ENCODE measurements at regions not wholly inside any gene's neighbourhood (a gene's known extent, or its start where the extent isn't known, plus 50 kb on each side); places are given as distances from the start of the nearest gene placed in this dataset.

DNA sequence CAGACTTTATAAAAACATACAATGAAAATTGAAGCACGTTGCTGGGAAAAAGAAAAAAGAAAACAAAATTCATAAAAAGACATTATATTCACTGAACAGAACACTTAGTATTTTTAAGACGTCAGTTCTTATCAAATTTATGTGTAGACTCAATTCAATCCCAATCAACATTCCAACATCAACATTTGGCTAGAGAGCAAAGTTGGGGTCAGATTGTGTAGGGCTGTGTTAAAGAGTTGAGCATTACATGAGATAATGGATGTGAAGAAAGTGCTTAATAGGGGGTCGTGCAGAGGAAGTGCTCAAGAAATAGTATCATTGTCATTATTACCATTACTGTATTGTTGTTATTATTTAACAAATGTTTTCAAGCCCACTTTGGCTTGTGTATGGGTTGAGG is 154.1 kb upstream of the TNP1 start:
- no peak overlapping the region for H3K27ac ChIP-seq (ENCODE audit: low read depth, low read length)
- no peaks in the 10 kb centered on the region for H3K4me1 ChIP-seq (ENCODE audit: control insufficient read depth in 5 of 5, insufficient read depth in 5 of 5, low read length in 5 of 5)
- H3K9me3 ChIP-seq (ENCODE audit: control insufficient read depth in 5 of 5, low read length in 5 of 5): no peaks in the 10 kb centered on the region
- H3K36me3 ChIP-seq (ENCODE audit: control insufficient read depth in 5 of 5, insufficient read depth in 5 of 5, low read length in 5 of 5): no peaks in the 10 kb centered on the region
- no peak overlapping the region for H3K9ac ChIP-seq (ENCODE audit: low read length in 5 of 5)
- peaks cover 0 to 7% (median 2%) of the 10 kb centered on the region in 5 donors for H3K27me3 ChIP-seq (ENCODE audit: control insufficient read depth in 5 of 5, insufficient read depth in 4 of 5, low read length in 5 of 5)
- H3K4me3 ChIP-seq (ENCODE audit: low read depth in 1 of 5, low read length in 5 of 5): no peak overlapping the region

DNA sequence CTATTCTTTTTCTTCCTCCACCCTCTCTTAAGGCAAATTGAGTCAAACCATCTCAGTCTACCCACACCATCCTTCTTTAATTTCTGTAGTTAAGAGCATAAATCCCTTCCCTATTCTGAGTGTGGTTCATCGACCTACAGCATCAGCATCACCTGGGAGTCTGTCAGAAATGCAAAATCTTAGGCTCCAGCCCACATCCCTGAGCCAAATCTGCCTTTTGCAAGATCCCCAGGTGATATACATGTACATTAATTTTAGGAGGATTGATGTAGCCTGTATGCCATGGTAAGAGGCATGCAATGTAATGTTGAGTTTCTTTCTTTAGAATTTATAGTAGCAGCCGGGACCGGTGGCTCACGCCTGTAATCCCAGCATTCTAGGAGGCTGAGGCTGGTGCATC is 151.7 kb upstream of the TNP1 start:
- Histone ChIP-seq H3K4me1 (ENCODE audit: control insufficient read depth in 5 of 5, insufficient read depth in 5 of 5, low read length in 5 of 5) (no peaks in the 10 kb centered on the region), H3K27ac (ENCODE audit: low read depth, low read length) (no peak overlapping the region), H3K9me3 (ENCODE audit: control insufficient read depth in 5 of 5, low read length in 5 of 5) (no peaks in the 10 kb centered on the region), H3K9ac (ENCODE audit: low read length in 5 of 5) (no peak overlapping the region), H3K36me3 (ENCODE audit: control insufficient read depth in 5 of 5, insufficient read depth in 5 of 5, low read length in 5 of 5) (no peaks in the 10 kb centered on the region), H3K27me3 (ENCODE audit: control insufficient read depth in 5 of 5, insufficient read depth in 4 of 5, low read length in 5 of 5) (peaks cover 0 to 7% (median 0%) of the 10 kb centered on the region in 5 donors), H3K4me3 (ENCODE audit: low read depth in 1 of 5, low read length in 5 of 5) (no peak overlapping the region)

DNA sequence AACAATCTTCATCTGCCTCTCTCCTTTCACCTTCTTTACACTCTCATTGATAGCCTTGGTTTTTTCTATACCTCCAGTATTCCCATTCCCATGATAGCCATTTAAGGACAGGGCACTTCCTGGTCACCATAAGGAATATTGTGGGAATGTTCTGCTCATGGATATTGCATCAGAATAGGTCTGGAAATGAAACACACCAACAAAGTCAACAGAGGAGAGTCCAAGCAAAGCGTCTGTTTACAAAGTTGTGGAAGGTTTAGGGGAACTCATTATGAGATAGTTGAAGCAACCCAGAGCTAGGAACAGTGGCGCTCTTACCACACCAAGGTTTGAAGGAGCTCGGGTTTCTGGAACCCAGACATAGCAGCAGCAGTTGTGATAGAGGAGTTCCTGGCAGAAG is 150.3 kb upstream of the TNP1 start:
- Histone ChIP-seq H3K4me3 (ENCODE audit: low read depth in 1 of 5, low read length in 5 of 5) (no peak overlapping the region), H3K36me3 (ENCODE audit: control insufficient read depth in 5 of 5, insufficient read depth in 5 of 5, low read length in 5 of 5) (no peaks in the 10 kb centered on the region), H3K4me1 (ENCODE audit: control insufficient read depth in 5 of 5, insufficient read depth in 5 of 5, low read length in 5 of 5) (peaks cover 0 to 2% (median 0%) of the 10 kb centered on the region in 5 donors), H3K9ac (ENCODE audit: low read length in 5 of 5) (no peak overlapping the region), H3K9me3 (ENCODE audit: control insufficient read depth in 5 of 5, low read length in 5 of 5) (no peaks in the 10 kb centered on the region), H3K27ac (ENCODE audit: low read depth, low read length) (no peak overlapping the region), H3K27me3 (ENCODE audit: control insufficient read depth in 5 of 5, insufficient read depth in 4 of 5, low read length in 5 of 5) (peaks cover 0 to 7% (median 3%) of the 10 kb centered on the region in 5 donors)

DNA sequence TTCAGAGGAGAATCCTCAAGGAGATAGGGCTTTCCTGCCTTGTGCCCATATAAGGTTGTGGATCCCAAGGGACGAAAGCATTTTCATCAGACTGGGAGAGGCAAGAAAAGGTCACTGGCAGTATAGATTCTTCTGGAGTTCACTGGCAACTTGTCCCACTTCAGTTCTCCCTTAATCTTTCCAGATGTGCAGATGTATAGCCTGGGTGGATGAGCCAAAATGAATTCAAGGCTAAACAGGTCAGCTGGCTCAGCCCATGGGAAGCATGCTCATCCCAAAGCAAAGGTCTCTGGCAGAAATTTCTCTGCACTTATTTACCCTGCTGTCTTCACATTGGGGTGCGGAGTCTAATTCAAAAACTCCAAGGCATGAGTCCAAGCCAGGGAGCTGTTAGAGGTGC is 148.9 kb upstream of the TNP1 start:
- H3K4me1 ChIP-seq (ENCODE audit: control insufficient read depth in 5 of 5, insufficient read depth in 5 of 5, low read length in 5 of 5): peaks cover 0 to 5% (median 0%) of the 10 kb centered on the region in 5 donors
- H3K27ac ChIP-seq (ENCODE audit: low read depth, low read length): no peak overlapping the region
- no peak overlapping the region for H3K9ac ChIP-seq (ENCODE audit: low read length in 5 of 5)
- no peaks in the 10 kb centered on the region for H3K36me3 ChIP-seq (ENCODE audit: control insufficient read depth in 5 of 5, insufficient read depth in 5 of 5, low read length in 5 of 5)
- H3K9me3 ChIP-seq (ENCODE audit: control insufficient read depth in 5 of 5, low read length in 5 of 5): no peaks in the 10 kb centered on the region
- H3K27me3 ChIP-seq (ENCODE audit: control insufficient read depth in 5 of 5, insufficient read depth in 4 of 5, low read length in 5 of 5): peaks cover 0 to 7% (median 3%) of the 10 kb centered on the region in 5 donors
- H3K4me3 ChIP-seq (ENCODE audit: low read depth in 1 of 5, low read length in 5 of 5): no peak overlapping the region

DNA sequence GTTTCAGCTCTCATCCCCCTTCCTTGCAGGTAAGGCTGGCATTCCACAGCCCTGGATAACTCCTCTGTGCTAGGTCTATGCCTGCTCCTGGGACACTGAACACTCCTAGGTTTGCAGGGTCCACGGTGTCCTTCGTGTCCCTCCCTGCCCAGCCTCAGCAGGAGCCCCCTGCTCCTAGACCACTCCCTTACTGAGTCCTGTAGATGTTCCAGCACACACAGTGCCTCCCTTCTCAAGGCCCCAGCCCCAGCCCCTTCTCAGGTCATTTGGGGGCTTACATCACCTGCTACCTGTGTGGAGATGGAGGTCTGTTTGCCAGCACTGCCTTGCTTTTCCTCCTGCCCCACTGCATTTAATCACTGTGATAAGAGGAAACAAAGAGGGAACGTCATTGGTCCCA is 146.4 kb upstream of the TNP1 start:
- no peak overlapping the region for H3K9ac ChIP-seq (ENCODE audit: low read length in 5 of 5)
- peaks cover 0 to 3% (median 0%) of the 10 kb centered on the region in 5 donors for H3K27me3 ChIP-seq (ENCODE audit: control insufficient read depth in 5 of 5, insufficient read depth in 4 of 5, low read length in 5 of 5)
- H3K36me3 ChIP-seq (ENCODE audit: control insufficient read depth in 5 of 5, insufficient read depth in 5 of 5, low read length in 5 of 5): no peaks in the 10 kb centered on the region
- H3K4me1 ChIP-seq (ENCODE audit: control insufficient read depth in 5 of 5, insufficient read depth in 5 of 5, low read length in 5 of 5): peaks cover 0 to 5% (median 0%) of the 10 kb centered on the region in 5 donors
- H3K4me3 ChIP-seq (ENCODE audit: low read depth in 1 of 5, low read length in 5 of 5): no peak overlapping the region
- no peak overlapping the region for H3K27ac ChIP-seq (ENCODE audit: low read depth, low read length)
- H3K9me3 ChIP-seq (ENCODE audit: control insufficient read depth in 5 of 5, low read length in 5 of 5): no peaks in the 10 kb centered on the region

GRCh38 chr2:217004656-217005055 is 144.8 kb upstream of the TNP1 start:
- H3K4me1 ChIP-seq (ENCODE audit: control insufficient read depth in 5 of 5, insufficient read depth in 5 of 5, low read length in 5 of 5): peaks cover 0 to 5% (median 0%) of the 10 kb centered on the region in 5 donors

GRCh38 chr2:217001740-217002139 is 141.9 kb upstream of the TNP1 start:
- H3K4me1 ChIP-seq (ENCODE audit: control insufficient read depth in 5 of 5, insufficient read depth in 5 of 5, low read length in 5 of 5): peaks cover 0 to 5% (median 0%) of the 10 kb centered on the region in 5 donors
- H3K27me3 ChIP-seq (ENCODE audit: control insufficient read depth in 5 of 5, insufficient read depth in 4 of 5, low read length in 5 of 5): peaks cover 0 to 3% (median 0%) of the 10 kb centered on the region in 5 donors
- H3K4me3 ChIP-seq (ENCODE audit: low read depth in 1 of 5, low read length in 5 of 5): no peak overlapping the region
- no peaks in the 10 kb centered on the region for H3K36me3 ChIP-seq (ENCODE audit: control insufficient read depth in 5 of 5, insufficient read depth in 5 of 5, low read length in 5 of 5)
- no peaks in the 10 kb centered on the region for H3K9me3 ChIP-seq (ENCODE audit: control insufficient read depth in 5 of 5, low read length in 5 of 5)
- H3K27ac ChIP-seq (ENCODE audit: low read depth, low read length): no peak overlapping the region
- H3K9ac ChIP-seq (ENCODE audit: low read length in 5 of 5): no peak overlapping the region

More at GRCh38 chr2:217004656-217005055, 144.8 kb upstream of the TNP1 start:
- Histone ChIP-seq H3K9ac (ENCODE audit: low read length in 5 of 5) (no peak overlapping the region), H3K27me3 (ENCODE audit: control insufficient read depth in 5 of 5, insufficient read depth in 4 of 5, low read length in 5 of 5) (peaks cover 0 to 3% (median 0%) of the 10 kb centered on the region in 5 donors), H3K4me3 (ENCODE audit: low read depth in 1 of 5, low read length in 5 of 5) (no peak overlapping the region), H3K36me3 (ENCODE audit: control insufficient read depth in 5 of 5, insufficient read depth in 5 of 5, low read length in 5 of 5) (no peaks in the 10 kb centered on the region), H3K9me3 (ENCODE audit: control insufficient read depth in 5 of 5, low read length in 5 of 5) (no peaks in the 10 kb centered on the region), H3K27ac (ENCODE audit: low read depth, low read length) (no peak overlapping the region)

DNA sequence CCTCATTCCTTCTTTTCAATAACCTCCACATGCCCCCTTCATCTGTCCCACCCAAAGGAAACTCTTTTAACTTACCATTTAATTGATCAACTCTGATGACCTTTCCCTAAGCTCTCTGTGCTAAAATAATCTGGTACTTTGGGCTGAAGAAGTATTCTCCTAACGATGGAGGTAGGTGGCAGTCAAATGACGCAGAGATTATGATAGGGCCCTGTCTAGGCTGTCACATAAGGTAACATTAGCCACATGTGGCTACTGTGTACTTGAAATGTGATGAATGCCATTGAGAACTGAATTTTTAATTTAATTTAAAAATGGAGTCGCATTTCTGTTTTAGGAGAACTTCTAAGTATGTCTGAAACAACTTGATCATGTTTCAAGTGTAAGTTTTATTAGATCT is 140.5 kb upstream of the TNP1 start:
- Histone ChIP-seq H3K27me3 (ENCODE audit: control insufficient read depth in 5 of 5, insufficient read depth in 4 of 5, low read length in 5 of 5) (peaks cover 0 to 4% (median 0%) of the 10 kb centered on the region in 5 donors), H3K9me3 (ENCODE audit: control insufficient read depth in 5 of 5, low read length in 5 of 5) (no peaks in the 10 kb centered on the region), H3K36me3 (ENCODE audit: control insufficient read depth in 5 of 5, insufficient read depth in 5 of 5, low read length in 5 of 5) (no peaks in the 10 kb centered on the region), H3K4me3 (ENCODE audit: low read depth in 1 of 5, low read length in 5 of 5) (no peak overlapping the region), H3K4me1 (ENCODE audit: control insufficient read depth in 5 of 5, insufficient read depth in 5 of 5, low read length in 5 of 5) (peaks cover 0 to 5% (median 0%) of the 10 kb centered on the region in 5 donors), H3K27ac (ENCODE audit: low read depth, low read length) (no peak overlapping the region), H3K9ac (ENCODE audit: low read length in 5 of 5) (no peak overlapping the region)

DNA sequence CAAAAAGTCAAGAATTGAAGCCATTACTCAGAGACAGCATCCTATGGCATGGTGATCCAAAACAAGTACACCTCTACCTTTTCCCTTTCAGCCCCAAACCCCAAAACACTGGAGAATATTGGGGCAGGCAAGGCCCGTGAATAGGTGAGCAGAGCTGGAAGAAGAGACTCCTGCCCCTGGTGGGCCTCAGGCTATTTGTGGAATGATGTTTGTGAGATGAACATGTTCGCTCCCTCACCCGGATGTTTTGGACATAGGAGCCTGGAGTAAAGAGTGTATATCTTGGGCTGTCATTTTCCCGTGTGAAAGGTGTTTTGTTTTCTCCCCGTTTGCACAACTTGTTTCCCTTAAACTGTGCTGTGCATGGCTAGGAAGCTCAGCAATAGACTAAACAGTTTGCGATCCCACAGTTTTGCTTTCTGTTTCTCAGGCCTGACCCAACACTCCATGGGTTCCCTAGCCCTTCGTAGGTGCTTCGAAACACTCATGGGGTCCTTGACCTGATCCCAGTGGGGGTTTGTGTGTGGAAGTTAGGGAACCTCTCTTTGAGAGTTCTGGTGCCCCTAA is 136.5 kb upstream of the TNP1 start:
- H3K36me3 ChIP-seq (ENCODE audit: control insufficient read depth in 5 of 5, insufficient read depth in 5 of 5, low read length in 5 of 5): no peaks in the 10 kb centered on the region
- H3K27me3 ChIP-seq (ENCODE audit: control insufficient read depth in 5 of 5, insufficient read depth in 4 of 5, low read length in 5 of 5): peaks cover 0 to 5% (median 0%) of the 10 kb centered on the region in 5 donors
- H3K27ac ChIP-seq (ENCODE audit: low read depth, low read length): no peak overlapping the region
- H3K4me3 ChIP-seq (ENCODE audit: low read depth in 1 of 5, low read length in 5 of 5): no peak overlapping the region
- no peak overlapping the region for H3K9ac ChIP-seq (ENCODE audit: low read length in 5 of 5)
- no peaks in the 10 kb centered on the region for H3K9me3 ChIP-seq (ENCODE audit: control insufficient read depth in 5 of 5, low read length in 5 of 5)
- peaks cover 0 to 20% (median 11%) of the 10 kb centered on the region in 5 donors for H3K4me1 ChIP-seq (ENCODE audit: control insufficient read depth in 5 of 5, insufficient read depth in 5 of 5, low read length in 5 of 5)

- Histone ChIP-seq H3K27ac (ENCODE audit: low read depth, low read length) (no peak overlapping the region), H3K4me3 (ENCODE audit: low read depth in 1 of 5, low read length in 5 of 5) (peak overlapping the region in 1 of 5 donors; percentile 20)
Measured at GRCh38 chr2:216994353-216994854, 134.5 kb upstream of the TNP1 start.

More at GRCh38 chr2:216994353-216994854, 134.5 kb upstream of the TNP1 start:
- no peaks in the 10 kb centered on the region for H3K36me3 ChIP-seq (ENCODE audit: control insufficient read depth in 5 of 5, insufficient read depth in 5 of 5, low read length in 5 of 5)
- peaks cover 0 to 22% (median 11%) of the 10 kb centered on the region in 5 donors for H3K4me1 ChIP-seq (ENCODE audit: control insufficient read depth in 5 of 5, insufficient read depth in 5 of 5, low read length in 5 of 5)
- H3K27me3 ChIP-seq (ENCODE audit: control insufficient read depth in 5 of 5, insufficient read depth in 4 of 5, low read length in 5 of 5): peaks cover 0 to 9% (median 0%) of the 10 kb centered on the region in 5 donors
- H3K9me3 ChIP-seq (ENCODE audit: control insufficient read depth in 5 of 5, low read length in 5 of 5): no peaks in the 10 kb centered on the region
- H3K9ac ChIP-seq (ENCODE audit: low read length in 5 of 5): no peak overlapping the region
